Epithelial cell of esophagus (primary cell): ENCODE measurements at regions not wholly inside any gene's neighbourhood (a gene's known extent, or its start where the extent isn't known, plus 50 kb on each side); places are given as distances from the start of the nearest gene placed in this dataset.

ENCODE experiments used
- DNase-seq: peaks from one replicate; pipeline ENCODE4 v3.0.0; 2010; ENCODE audit warnings: low read depth
- H3K4me3 ChIP-seq: 2 replicates; pipeline ENCODE4 v1.5.1; 2011; ENCODE audit warnings: mild to moderate bottlenecking, low read length, control low read depth
- TF ChIP-seq, protein P1 (sequence below): IDR thresholded peaks from 2 replicates; pipeline ENCODE4 v1.5.1; 2011; ENCODE audit warnings: low read depth, mild to moderate bottlenecking, low read length, control low read depth, inconsistent platforms; ENCODE audit not compliant: insufficient read depth; ENCODE audit errors: missing control alignments

DNA sequence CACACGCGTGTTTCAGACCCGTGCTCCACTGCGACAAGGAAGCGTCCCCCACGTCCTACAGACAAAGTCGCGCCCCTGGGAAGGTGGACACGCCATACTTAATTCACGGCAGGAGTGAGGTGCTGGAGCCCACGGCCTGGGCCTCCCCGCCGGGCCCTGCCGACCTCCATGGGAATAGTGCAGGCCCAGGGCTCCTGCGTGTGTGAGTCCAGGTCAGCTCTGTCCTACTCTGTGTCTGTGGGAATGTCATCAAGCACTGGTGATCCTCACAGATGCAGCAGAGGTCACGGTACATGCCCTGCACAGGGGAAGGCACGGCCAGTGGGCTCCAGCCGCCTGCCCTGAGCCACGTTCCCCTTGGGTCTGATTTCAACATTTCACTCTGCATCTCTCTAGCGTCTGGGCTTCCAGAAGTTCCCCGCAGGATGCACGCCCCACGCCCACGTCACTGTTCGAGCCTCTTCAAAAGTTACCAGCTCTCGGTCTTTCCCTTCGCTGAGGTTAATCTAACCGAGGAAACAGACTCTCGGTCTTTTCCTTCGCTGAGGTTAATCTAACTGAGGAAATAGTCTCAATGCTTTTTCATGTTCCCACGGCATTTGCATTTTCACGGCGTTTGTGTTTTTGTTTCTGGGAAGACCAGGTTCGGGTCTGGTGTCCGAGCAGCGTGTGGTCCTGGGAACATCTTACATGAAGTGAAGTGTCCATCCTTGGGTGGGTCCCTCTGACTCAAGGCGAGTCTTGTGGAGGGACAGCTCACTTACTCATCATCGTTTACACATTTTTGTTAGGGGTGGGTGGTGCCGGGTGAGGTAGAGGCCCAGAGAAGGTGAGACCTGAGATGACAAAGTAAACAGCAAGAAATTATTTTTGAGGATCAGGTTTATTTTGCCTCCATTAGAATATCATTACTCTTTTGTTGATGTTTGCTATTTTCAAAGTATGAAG, 157.3 kb upstream of the ALKAL2 start:
- TF ChIP-seq, protein P1, sequence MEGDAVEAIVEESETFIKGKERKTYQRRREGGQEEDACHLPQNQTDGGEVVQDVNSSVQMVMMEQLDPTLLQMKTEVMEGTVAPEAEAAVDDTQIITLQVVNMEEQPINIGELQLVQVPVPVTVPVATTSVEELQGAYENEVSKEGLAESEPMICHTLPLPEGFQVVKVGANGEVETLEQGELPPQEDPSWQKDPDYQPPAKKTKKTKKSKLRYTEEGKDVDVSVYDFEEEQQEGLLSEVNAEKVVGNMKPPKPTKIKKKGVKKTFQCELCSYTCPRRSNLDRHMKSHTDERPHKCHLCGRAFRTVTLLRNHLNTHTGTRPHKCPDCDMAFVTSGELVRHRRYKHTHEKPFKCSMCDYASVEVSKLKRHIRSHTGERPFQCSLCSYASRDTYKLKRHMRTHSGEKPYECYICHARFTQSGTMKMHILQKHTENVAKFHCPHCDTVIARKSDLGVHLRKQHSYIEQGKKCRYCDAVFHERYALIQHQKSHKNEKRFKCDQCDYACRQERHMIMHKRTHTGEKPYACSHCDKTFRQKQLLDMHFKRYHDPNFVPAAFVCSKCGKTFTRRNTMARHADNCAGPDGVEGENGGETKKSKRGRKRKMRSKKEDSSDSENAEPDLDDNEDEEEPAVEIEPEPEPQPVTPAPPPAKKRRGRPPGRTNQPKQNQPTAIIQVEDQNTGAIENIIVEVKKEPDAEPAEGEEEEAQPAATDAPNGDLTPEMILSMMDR: no peak
- no peak for DNase-seq
- H3K4me3 ChIP-seq: no peak overlapping the region

DNA sequence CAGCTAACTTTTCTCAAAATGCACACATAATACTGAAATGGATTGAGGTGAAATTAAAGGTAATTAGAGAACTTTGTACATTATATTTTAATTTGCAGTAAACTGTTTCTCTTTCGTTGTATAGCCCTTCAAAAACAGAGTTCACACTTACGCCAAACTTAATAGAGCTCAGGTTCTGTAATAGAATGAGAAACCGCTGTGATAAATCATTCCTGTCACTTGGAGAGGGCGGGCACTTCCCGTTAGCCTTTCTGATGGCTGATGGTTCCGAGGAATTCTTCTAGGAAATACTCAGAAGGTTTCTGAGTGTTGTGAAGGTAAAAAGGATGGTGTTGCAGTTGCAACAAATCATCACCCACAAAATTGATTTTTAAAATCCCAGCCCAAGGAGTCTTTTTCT, 155.8 kb upstream of the ALKAL2 start:
- no peak overlapping the region for H3K4me3 ChIP-seq
- TF ChIP-seq, protein P1: no peak
- no peak for DNase-seq

DNA sequence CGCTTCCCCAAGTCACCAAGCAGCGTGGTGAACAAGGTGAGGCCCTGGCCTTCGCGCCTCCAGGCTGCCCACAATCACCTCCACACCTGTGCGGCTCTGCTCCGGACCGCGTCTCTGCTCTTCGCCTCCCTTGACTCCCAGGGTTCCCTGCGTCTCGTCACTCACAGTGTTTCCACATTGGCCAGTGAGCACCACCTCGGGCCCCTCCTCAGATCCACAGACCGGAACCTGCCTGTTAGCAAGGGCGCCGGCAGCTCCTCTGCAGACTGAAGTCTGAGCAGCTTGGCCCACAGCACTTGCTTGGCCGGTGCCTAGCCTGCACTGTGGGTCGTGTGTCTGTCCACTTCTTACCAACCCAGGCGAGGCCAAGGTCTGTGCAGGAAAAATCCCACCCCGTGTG, 155.3 kb upstream of the ALKAL2 start:
- no peak for DNase-seq
- TF ChIP-seq, protein P1: no peak
- no peak overlapping the region for H3K4me3 ChIP-seq

DNA sequence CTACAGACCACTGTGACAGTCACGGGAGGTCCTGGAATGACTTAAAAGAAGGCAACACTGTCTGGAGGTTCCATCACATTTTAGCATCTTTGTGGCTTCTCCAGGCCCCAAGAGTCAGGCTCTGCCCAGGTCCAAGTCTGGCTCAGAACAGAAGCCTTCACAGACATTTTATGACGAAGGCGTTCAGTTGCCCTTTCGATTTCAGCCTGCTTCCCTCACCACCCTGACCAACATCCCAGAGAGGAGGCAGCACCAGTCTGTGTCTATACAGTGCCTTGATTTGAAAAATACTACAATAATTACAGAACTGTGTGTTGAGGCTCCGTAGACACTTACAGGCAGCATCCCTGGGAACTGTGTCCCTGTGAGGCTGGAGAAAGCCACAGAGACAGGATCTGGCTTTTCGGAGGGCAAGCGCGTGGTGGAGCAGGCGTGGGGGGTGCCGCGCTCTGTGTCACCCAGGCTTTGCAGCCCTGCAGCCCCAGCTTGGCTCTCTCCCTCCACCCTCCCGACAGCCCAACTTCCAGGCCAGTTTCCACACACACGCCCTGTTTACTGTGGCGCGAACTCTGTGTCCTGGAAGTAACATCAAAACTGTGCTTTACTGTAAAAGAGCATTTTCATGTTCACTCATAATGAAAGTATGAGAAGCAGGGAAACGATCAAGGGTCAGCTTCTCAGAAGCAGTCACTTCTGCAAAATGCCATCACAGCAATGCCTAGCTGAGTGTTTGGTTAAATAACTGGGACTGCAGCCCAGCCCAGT, 153.5 kb upstream of the ALKAL2 start:
- no peak for DNase-seq
- TF ChIP-seq, protein P1: no peak
- H3K4me3 ChIP-seq: no peak overlapping the region

DNA sequence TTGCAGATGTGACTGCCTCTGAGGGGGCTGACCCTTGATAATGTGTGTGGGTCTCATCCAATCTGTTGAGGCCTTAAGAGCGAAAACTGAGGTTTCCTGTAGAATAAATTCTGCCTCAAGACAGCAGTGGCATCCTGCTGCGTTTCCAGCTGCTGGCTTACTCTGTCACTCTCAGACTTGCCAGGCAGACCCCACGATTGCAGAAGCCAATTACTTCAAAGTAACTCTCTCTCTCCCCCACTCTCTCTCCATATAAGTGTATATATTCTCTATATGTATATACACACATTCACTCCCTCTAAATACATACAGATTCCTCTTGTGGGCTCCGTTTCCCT, 152.5 kb upstream of the ALKAL2 start:
- TF ChIP-seq, protein P1: no peak
- DNase-seq: no peak

DNA sequence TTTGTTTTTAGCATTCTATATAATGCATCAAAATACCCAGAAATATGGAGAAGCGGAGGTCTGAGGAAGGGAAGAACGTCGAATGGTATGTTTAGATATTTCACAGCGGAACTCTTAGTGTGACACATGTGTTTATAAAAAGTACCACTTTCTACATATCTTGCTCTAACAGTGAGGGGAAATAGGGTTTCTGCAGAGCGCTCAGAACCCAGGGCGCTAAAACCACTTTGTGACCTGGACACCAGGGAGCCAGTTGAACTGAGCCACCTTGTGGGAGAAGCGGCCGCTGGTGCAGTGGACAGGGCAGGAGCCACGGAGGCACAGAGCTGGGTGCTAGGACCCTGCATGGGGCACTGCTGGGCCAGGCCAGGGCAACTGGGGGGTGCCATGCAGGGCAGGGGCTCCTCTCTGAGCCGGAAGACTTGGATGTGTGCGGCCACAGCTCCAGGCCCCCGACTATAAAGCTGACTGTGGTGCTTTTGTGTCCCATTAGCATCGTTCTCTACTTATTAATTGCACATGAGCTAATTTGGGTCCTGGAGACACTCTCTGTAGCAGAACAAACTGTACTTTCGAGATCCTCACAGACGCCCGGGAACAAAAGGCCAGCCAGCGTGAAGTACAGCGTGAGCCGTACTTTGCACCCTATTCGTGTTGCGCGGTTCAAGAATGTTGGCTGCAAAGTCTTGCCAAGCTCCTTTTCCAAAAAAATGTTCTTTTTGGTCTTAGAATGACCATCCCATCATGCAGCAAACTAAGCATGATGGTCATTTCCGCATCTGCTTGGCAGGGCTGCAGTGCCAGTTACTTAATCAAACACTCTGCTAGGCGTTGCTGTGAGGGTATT, 151.9 kb upstream of the ALKAL2 start:
- TF ChIP-seq, protein P1: no peak
- no peak for DNase-seq
- H3K4me3 ChIP-seq: no peak overlapping the region

More for the DNA sequence above, 152.5 kb upstream of the ALKAL2 start:
- no peak overlapping the region for H3K4me3 ChIP-seq
